Uterus (tissue), 2 donors: ENCODE measurements at regions not wholly inside any gene's neighbourhood (a gene's known extent, or its start where the extent isn't known, plus 50 kb on each side); places are given as distances from the start of the nearest gene placed in this dataset.

Experiments used
- POLR2A ChIP-seq, 2 donors: fragments of 450-650 bp; IDR thresholded peaks; one replicate each; pipeline ENCODE4 v1.6.1; 2016; ENCODE audit warnings: antibody characterized with exemption in 2 of 2, mild to moderate bottlenecking in 1 of 2, moderate library complexity in 1 of 2
- TF ChIP-seq, protein P1 (sequence below), 4 experiments: fragments of 200-600 bp in 2 of 4; fragments of 450-650 bp in 2 of 4; sonication (generic) in 2 of 4; IDR thresholded peaks; one replicate each; pipeline ENCODE4 v1.5.1; 2016 to 2019; ENCODE audit warnings: antibody characterized with exemption in 4 of 4, mild to moderate bottlenecking in 2 of 4, moderate library complexity in 1 of 4

DNA sequence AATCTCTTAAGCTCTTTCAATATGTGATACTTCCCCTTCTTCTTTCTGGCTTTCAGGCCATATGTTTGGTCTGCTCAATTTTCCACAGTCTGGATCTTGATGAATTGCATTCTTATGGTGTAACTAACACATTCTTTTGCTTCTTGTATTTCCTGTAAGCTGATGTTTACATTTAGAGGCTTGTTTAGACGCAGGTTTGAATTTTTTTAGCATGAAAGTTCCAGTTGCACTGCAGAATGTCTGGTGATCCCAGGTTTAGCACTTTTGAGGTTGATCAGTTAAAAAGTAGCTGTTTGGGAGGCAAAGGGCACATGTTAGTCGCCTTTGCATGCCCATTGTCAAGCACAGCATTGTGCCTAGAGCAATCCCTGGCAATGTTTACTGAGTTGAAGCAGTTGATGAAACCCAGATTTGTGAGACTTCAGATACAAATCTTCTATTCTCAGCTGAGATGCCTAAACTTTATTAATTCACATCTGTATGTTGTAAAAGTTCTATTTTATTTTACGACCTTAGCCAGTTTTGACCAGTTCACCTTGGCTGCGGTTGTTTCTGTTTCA, 59.6 kb upstream of the SPATA31C2 start:
- no peak for TF ChIP-seq POLR2A (IDR thresholded peaks at IDR 0.05)
- TF ChIP-seq, protein P1, sequence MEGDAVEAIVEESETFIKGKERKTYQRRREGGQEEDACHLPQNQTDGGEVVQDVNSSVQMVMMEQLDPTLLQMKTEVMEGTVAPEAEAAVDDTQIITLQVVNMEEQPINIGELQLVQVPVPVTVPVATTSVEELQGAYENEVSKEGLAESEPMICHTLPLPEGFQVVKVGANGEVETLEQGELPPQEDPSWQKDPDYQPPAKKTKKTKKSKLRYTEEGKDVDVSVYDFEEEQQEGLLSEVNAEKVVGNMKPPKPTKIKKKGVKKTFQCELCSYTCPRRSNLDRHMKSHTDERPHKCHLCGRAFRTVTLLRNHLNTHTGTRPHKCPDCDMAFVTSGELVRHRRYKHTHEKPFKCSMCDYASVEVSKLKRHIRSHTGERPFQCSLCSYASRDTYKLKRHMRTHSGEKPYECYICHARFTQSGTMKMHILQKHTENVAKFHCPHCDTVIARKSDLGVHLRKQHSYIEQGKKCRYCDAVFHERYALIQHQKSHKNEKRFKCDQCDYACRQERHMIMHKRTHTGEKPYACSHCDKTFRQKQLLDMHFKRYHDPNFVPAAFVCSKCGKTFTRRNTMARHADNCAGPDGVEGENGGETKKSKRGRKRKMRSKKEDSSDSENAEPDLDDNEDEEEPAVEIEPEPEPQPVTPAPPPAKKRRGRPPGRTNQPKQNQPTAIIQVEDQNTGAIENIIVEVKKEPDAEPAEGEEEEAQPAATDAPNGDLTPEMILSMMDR (IDR thresholded peaks at IDR 0.05) = no peak
